ENCODE measurements at regions not wholly inside any gene's neighbourhood (a gene's known extent, or its start where the extent isn't known, plus 50 kb on each side); places are given as distances from the start of the nearest gene placed in this dataset.
"Not testable (repeated sequence)": the region's sequence is repeated elsewhere in the genome, so short reads cannot be mapped to it uniquely, and the experiment has no call there.

- TF ChIP-seq, protein P1, sequence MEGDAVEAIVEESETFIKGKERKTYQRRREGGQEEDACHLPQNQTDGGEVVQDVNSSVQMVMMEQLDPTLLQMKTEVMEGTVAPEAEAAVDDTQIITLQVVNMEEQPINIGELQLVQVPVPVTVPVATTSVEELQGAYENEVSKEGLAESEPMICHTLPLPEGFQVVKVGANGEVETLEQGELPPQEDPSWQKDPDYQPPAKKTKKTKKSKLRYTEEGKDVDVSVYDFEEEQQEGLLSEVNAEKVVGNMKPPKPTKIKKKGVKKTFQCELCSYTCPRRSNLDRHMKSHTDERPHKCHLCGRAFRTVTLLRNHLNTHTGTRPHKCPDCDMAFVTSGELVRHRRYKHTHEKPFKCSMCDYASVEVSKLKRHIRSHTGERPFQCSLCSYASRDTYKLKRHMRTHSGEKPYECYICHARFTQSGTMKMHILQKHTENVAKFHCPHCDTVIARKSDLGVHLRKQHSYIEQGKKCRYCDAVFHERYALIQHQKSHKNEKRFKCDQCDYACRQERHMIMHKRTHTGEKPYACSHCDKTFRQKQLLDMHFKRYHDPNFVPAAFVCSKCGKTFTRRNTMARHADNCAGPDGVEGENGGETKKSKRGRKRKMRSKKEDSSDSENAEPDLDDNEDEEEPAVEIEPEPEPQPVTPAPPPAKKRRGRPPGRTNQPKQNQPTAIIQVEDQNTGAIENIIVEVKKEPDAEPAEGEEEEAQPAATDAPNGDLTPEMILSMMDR (conservative IDR thresholded peaks at IDR 0.05 in 1 of 2, IDR thresholded peaks at IDR 0.05 in 1 of 2; ENCODE audit: low read depth in 1 of 2, low read length in 2 of 2) = not testable (repeated sequence)
- not testable (repeated sequence) for TF ChIP-seq EZH2 (IDR thresholded peaks at IDR 0.05; ENCODE audit: low read length, missing control alignments)
Measured at GRCh38 chr12:46655984-46656383, 169.8 kb downstream of the SLC38A4 start.
